Esophagus muscularis mucosa (tissue), 3 donors: ENCODE measurements at regions not wholly inside any gene's neighbourhood (a gene's known extent, or its start where the extent isn't known, plus 50 kb on each side); places are given as distances from the start of the nearest gene placed in this dataset.

ENCODE experiments used
- POLR2A ChIP-seq: fragments of 450-650 bp; IDR thresholded peaks from one replicate; pipeline ENCODE4 v1.6.1; 2017; ENCODE audit warnings: antibody characterized with exemption, moderate library complexity, mild to moderate bottlenecking, low read depth
- POLR2AphosphoS5 ChIP-seq, 2 donors: sonication (generic); formaldehyde crosslinking; IDR thresholded peaks; one replicate each; pipeline ENCODE4 v1.6.1; 2017; ENCODE audit warnings: antibody characterized with exemption in 2 of 2
- TF ChIP-seq, protein P1 (sequence below), 3 experiments: fragments of 200-600 bp in 2 of 3; fragments of 450-650 bp in 1 of 3; sonication (generic) in 2 of 3; IDR thresholded peaks; one replicate each; pipeline ENCODE4 v1.5.1; 2017 to 2019; ENCODE audit warnings: antibody characterized with exemption in 3 of 3, mild to moderate bottlenecking in 2 of 3, moderate library complexity in 1 of 3

GRCh38 chr14:104316121-104316722 lies 177.8 kb downstream of the KIF26A start:
- TF ChIP-seq, protein P1, sequence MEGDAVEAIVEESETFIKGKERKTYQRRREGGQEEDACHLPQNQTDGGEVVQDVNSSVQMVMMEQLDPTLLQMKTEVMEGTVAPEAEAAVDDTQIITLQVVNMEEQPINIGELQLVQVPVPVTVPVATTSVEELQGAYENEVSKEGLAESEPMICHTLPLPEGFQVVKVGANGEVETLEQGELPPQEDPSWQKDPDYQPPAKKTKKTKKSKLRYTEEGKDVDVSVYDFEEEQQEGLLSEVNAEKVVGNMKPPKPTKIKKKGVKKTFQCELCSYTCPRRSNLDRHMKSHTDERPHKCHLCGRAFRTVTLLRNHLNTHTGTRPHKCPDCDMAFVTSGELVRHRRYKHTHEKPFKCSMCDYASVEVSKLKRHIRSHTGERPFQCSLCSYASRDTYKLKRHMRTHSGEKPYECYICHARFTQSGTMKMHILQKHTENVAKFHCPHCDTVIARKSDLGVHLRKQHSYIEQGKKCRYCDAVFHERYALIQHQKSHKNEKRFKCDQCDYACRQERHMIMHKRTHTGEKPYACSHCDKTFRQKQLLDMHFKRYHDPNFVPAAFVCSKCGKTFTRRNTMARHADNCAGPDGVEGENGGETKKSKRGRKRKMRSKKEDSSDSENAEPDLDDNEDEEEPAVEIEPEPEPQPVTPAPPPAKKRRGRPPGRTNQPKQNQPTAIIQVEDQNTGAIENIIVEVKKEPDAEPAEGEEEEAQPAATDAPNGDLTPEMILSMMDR (IDR thresholded peaks at IDR 0.05) = no peak
- TF ChIP-seq POLR2A = no peak
- no peak for TF ChIP-seq POLR2AphosphoS5 (IDR thresholded peaks at IDR 0.05)
